CD4-positive, alpha-beta T cell treated with Interleukin-17A for 4 hours (primary cell): ENCODE measurements at regions not wholly inside any gene's neighbourhood (a gene's known extent, or its start where the extent isn't known, plus 50 kb on each side); places are given as distances from the start of the nearest gene placed in this dataset.
"Not testable (repeated sequence)": the region's sequence is repeated elsewhere in the genome, so short reads cannot be mapped to it uniquely, and the experiment has no call there.

Source experiments
- DNase-seq: peaks from one replicate; pipeline ENCODE4 v3.0.0-alpha.2; 2020; ENCODE audit warnings: mixed read lengths

- no peak for DNase-seq
These were observed 286.9 kb upstream of the USP25 start for GRCh38 chr21:15442743-15443469.

- no peak for DNase-seq
These were observed 286.1 kb upstream of the USP25 start for GRCh38 chr21:15443740-15444117.

- no peak for DNase-seq
These were observed 285.4 kb upstream of the USP25 start for GRCh38 chr21:15444118-15444960.

- DNase-seq = no peak
These were observed 284.5 kb upstream of the USP25 start for GRCh38 chr21:15445327-15445726.

GRCh38 chr21:15446223-15446622 is 283.6 kb upstream of the USP25 start:
- DNase-seq = no peak

GRCh38 chr21:15449556-15449955 is 280.2 kb upstream of the USP25 start:
- no peak for DNase-seq

- no peak for DNase-seq
These were observed 276.5 kb upstream of the USP25 start for GRCh38 chr21:15453261-15453660.

GRCh38 chr21:15453785-15454184 is 276.0 kb upstream of the USP25 start:
- DNase-seq = not testable (repeated sequence)

GRCh38 chr21:15454931-15455330 is 274.9 kb upstream of the USP25 start:
- DNase-seq = not testable (repeated sequence)

GRCh38 chr21:15455819-15456462 is 273.8 kb upstream of the USP25 start:
- no peak for DNase-seq

- no peak for DNase-seq
These were observed 271.8 kb upstream of the USP25 start for GRCh38 chr21:15457965-15458364.

- no peak for DNase-seq
These were observed 267.7 kb upstream of the USP25 start for GRCh38 chr21:15462092-15462491.

- no peak for DNase-seq
These were observed 263.5 kb upstream of the USP25 start for GRCh38 chr21:15466329-15466728.

GRCh38 chr21:15468368-15468767 is 261.4 kb upstream of the USP25 start:
- no peak for DNase-seq

- DNase-seq = no peak
These were observed 257.4 kb upstream of the USP25 start for GRCh38 chr21:15472108-15473040.

GRCh38 chr21:15477773-15478172 is 252.0 kb upstream of the USP25 start:
- DNase-seq = not testable (repeated sequence)

GRCh38 chr21:15480160-15480559 is 249.6 kb upstream of the USP25 start:
- DNase-seq = no peak

GRCh38 chr21:15483138-15483780 is 246.5 kb upstream of the USP25 start:
- peak; percentile 85 for DNase-seq

- no peak for DNase-seq
These were observed 243.2 kb upstream of the USP25 start for GRCh38 chr21:15486460-15487195.

- no peak for DNase-seq
These were observed 242.6 kb upstream of the USP25 start for GRCh38 chr21:15487196-15487550.

GRCh38 chr21:15491100-15491499 is 238.7 kb upstream of the USP25 start:
- no peak for DNase-seq
